ENCODE measurements at regions not wholly inside any gene's neighbourhood (a gene's known extent, or its start where the extent isn't known, plus 50 kb on each side); places are given as distances from the start of the nearest gene placed in this dataset.

- WGBS (ENCODE audit: extremely low coverage, insufficient coverage, low lambda C conversion rate) = no CpG with 5 or more reads among the region's 2 CpGs
- H3K27me3 ChIP-seq (ENCODE audit: insufficient read depth, low read length, poor library complexity) = no peaks in the 10 kb centered on the region
- no peaks in the 10 kb centered on the region for H3K79me1 ChIP-seq (ENCODE audit: low read length)
- DNase-seq = peak; percentile 14
- H3K4ac ChIP-seq (ENCODE audit: low read depth, low read length) = no peak overlapping the region
- H2BK5ac ChIP-seq (ENCODE audit: low read length) = no peak overlapping the region
- no peak overlapping the region for H2AK5ac ChIP-seq (ENCODE audit: low read length)
- no peak overlapping the region for H3K23ac ChIP-seq (ENCODE audit: low read length)
- no peaks in the 10 kb centered on the region for H3K4me1 ChIP-seq (ENCODE audit: control insufficient read depth, low read depth, low read length)
- no peak overlapping the region for H3K56ac ChIP-seq (ENCODE audit: low read length)
- H4K5ac ChIP-seq (ENCODE audit: low read length) = no peak overlapping the region
- H2BK120ac ChIP-seq (ENCODE audit: low read depth, low read length) = no peak overlapping the region
- no peak overlapping the region for H3K4me2 ChIP-seq (ENCODE audit: low read length)
- no peak overlapping the region for H3K18ac ChIP-seq (ENCODE audit: low read length)
- no peaks in the 10 kb centered on the region for H3K36me3 ChIP-seq (ENCODE audit: control insufficient read depth, insufficient read depth, low read length)
- H3K9ac ChIP-seq (ENCODE audit: low read length) = no peak overlapping the region
- no peaks in the 10 kb centered on the region for H3K79me2 ChIP-seq (ENCODE audit: control insufficient read depth, insufficient read depth, low read length)
- no peak overlapping the region for H2BK15ac ChIP-seq (replicated peaks; ENCODE audit: low read depth)
- no peak overlapping the region for H3K4me3 ChIP-seq (ENCODE audit: low read length)
- H3K27ac ChIP-seq (ENCODE audit: low read depth, low read length) = no peak overlapping the region
- H4K8ac ChIP-seq (ENCODE audit: low read depth, low read length) = no peak overlapping the region
These were observed 401.5 kb downstream of the EFNA5 start for GRCh38 chr5:107269256-107269655.

GRCh38 chr5:107268241-107268640 lies 402.5 kb downstream of the EFNA5 start:
- H3K4me1 ChIP-seq (ENCODE audit: control insufficient read depth, low read depth, low read length) = no peaks in the 10 kb centered on the region
- H3K27ac ChIP-seq (ENCODE audit: low read depth, low read length) = no peak overlapping the region
- H3K4me2 ChIP-seq (ENCODE audit: low read length) = no peak overlapping the region
- no peak overlapping the region for H2BK120ac ChIP-seq (ENCODE audit: low read depth, low read length)
- no peak for DNase-seq
- no peak overlapping the region for H3K18ac ChIP-seq (ENCODE audit: low read length)
- H3K36me3 ChIP-seq (ENCODE audit: control insufficient read depth, insufficient read depth, low read length) = no peaks in the 10 kb centered on the region
- no CpG with 5 or more reads among the region's 2 CpGs for WGBS (ENCODE audit: extremely low coverage, insufficient coverage, low lambda C conversion rate)
- no peak overlapping the region for H2AK5ac ChIP-seq (ENCODE audit: low read length)
- H3K23ac ChIP-seq (ENCODE audit: low read length) = no peak overlapping the region
- H3K4me3 ChIP-seq (ENCODE audit: low read length) = no peak overlapping the region
- H3K56ac ChIP-seq (ENCODE audit: low read length) = no peak overlapping the region
- no peaks in the 10 kb centered on the region for H3K79me2 ChIP-seq (ENCODE audit: control insufficient read depth, insufficient read depth, low read length)
- H4K5ac ChIP-seq (ENCODE audit: low read length) = no peak overlapping the region
- no peaks in the 10 kb centered on the region for H3K27me3 ChIP-seq (ENCODE audit: insufficient read depth, low read length, poor library complexity)
- no peak overlapping the region for H2BK5ac ChIP-seq (ENCODE audit: low read length)
- no peak overlapping the region for H3K4ac ChIP-seq (ENCODE audit: low read depth, low read length)
- no peaks in the 10 kb centered on the region for H3K79me1 ChIP-seq (ENCODE audit: low read length)
- H3K9ac ChIP-seq (ENCODE audit: low read length) = no peak overlapping the region
- no peak overlapping the region for H2BK15ac ChIP-seq (replicated peaks; ENCODE audit: low read depth)
- no peak overlapping the region for H4K8ac ChIP-seq (ENCODE audit: low read depth, low read length)

GRCh38 chr5:107266100-107266499 lies 404.6 kb downstream of the EFNA5 start:
- no CpG with 5 or more reads among the region's 1 CpG for WGBS (ENCODE audit: extremely low coverage, insufficient coverage, low lambda C conversion rate)
- Histone ChIP-seq H2BK120ac (ENCODE audit: low read depth, low read length) (no peak overlapping the region), H3K18ac (ENCODE audit: low read length) (no peak overlapping the region), H2BK5ac (ENCODE audit: low read length) (no peak overlapping the region), H3K27me3 (ENCODE audit: insufficient read depth, low read length, poor library complexity) (no peaks in the 10 kb centered on the region), H3K4me3 (ENCODE audit: low read length) (no peak overlapping the region), H3K23ac (ENCODE audit: low read length) (no peak overlapping the region), H4K5ac (ENCODE audit: low read length) (no peak overlapping the region), H3K79me1 (ENCODE audit: low read length) (no peaks in the 10 kb centered on the region), H3K4me2 (ENCODE audit: low read length) (no peak overlapping the region), H2BK15ac (replicated peaks; ENCODE audit: low read depth) (no peak overlapping the region), H3K56ac (ENCODE audit: low read length) (no peak overlapping the region), H3K9ac (ENCODE audit: low read length) (no peak overlapping the region), H3K27ac (ENCODE audit: low read depth, low read length) (no peak overlapping the region), H3K79me2 (ENCODE audit: control insufficient read depth, insufficient read depth, low read length) (no peaks in the 10 kb centered on the region), H4K8ac (ENCODE audit: low read depth, low read length) (no peak overlapping the region), H3K4ac (ENCODE audit: low read depth, low read length) (no peak overlapping the region), H3K4me1 (ENCODE audit: control insufficient read depth, low read depth, low read length) (no peaks in the 10 kb centered on the region), H2AK5ac (ENCODE audit: low read length) (no peak overlapping the region), H3K36me3 (ENCODE audit: control insufficient read depth, insufficient read depth, low read length) (no peaks in the 10 kb centered on the region)
- no peak for DNase-seq

- Histone ChIP-seq H3K79me2 (ENCODE audit: control insufficient read depth, insufficient read depth, low read length) (no peaks in the 10 kb centered on the region), H3K56ac (ENCODE audit: low read length) (no peak overlapping the region), H2BK5ac (ENCODE audit: low read length) (no peak overlapping the region), H2BK120ac (ENCODE audit: low read depth, low read length) (no peak overlapping the region), H2BK15ac (replicated peaks; ENCODE audit: low read depth) (no peak overlapping the region), H3K27me3 (ENCODE audit: insufficient read depth, low read length, poor library complexity) (no peaks in the 10 kb centered on the region), H4K8ac (ENCODE audit: low read depth, low read length) (no peak overlapping the region), H3K27ac (ENCODE audit: low read depth, low read length) (no peak overlapping the region), H3K79me1 (ENCODE audit: low read length) (no peaks in the 10 kb centered on the region), H3K36me3 (ENCODE audit: control insufficient read depth, insufficient read depth, low read length) (no peaks in the 10 kb centered on the region), H3K18ac (ENCODE audit: low read length) (no peak overlapping the region), H3K9ac (ENCODE audit: low read length) (no peak overlapping the region), H3K4ac (ENCODE audit: low read depth, low read length) (no peak overlapping the region), H3K4me2 (ENCODE audit: low read length) (no peak overlapping the region), H4K5ac (ENCODE audit: low read length) (no peak overlapping the region), H3K23ac (ENCODE audit: low read length) (no peak overlapping the region), H3K4me3 (ENCODE audit: low read length) (no peak overlapping the region), H3K4me1 (ENCODE audit: control insufficient read depth, low read depth, low read length) (no peaks in the 10 kb centered on the region), H2AK5ac (ENCODE audit: low read length) (no peak overlapping the region)
- no CpG with 5 or more reads among the region's 2 CpGs for WGBS (ENCODE audit: extremely low coverage, insufficient coverage, low lambda C conversion rate)
- DNase-seq = no peak
These were observed 405.5 kb downstream of the EFNA5 start for GRCh38 chr5:107265193-107265592.

GRCh38 chr5:107263387-107264018 lies 407.2 kb downstream of the EFNA5 start:
- Histone ChIP-seq H3K23ac (ENCODE audit: low read length) (no peak overlapping the region), H2BK5ac (ENCODE audit: low read length) (no peak overlapping the region), H3K18ac (ENCODE audit: low read length) (no peak overlapping the region), H3K27ac (ENCODE audit: low read depth, low read length) (no peak overlapping the region), H3K4me1 (ENCODE audit: control insufficient read depth, low read depth, low read length) (no peaks in the 10 kb centered on the region), H3K56ac (ENCODE audit: low read length) (no peak overlapping the region), H3K79me1 (ENCODE audit: low read length) (no peaks in the 10 kb centered on the region), H3K27me3 (ENCODE audit: insufficient read depth, low read length, poor library complexity) (no peaks in the 10 kb centered on the region), H4K5ac (ENCODE audit: low read length) (no peak overlapping the region), H4K8ac (ENCODE audit: low read depth, low read length) (no peak overlapping the region), H3K9ac (ENCODE audit: low read length) (no peak overlapping the region), H2BK120ac (ENCODE audit: low read depth, low read length) (no peak overlapping the region), H3K4me3 (ENCODE audit: low read length) (no peak overlapping the region), H2AK5ac (ENCODE audit: low read length) (no peak overlapping the region), H2BK15ac (replicated peaks; ENCODE audit: low read depth) (no peak overlapping the region), H3K4me2 (ENCODE audit: low read length) (no peak overlapping the region), H3K4ac (ENCODE audit: low read depth, low read length) (no peak overlapping the region), H3K36me3 (ENCODE audit: control insufficient read depth, insufficient read depth, low read length) (no peaks in the 10 kb centered on the region), H3K79me2 (ENCODE audit: control insufficient read depth, insufficient read depth, low read length) (no peaks in the 10 kb centered on the region)
- no peak for DNase-seq
- no CpG with 5 or more reads among the region's 5 CpGs for WGBS (ENCODE audit: extremely low coverage, insufficient coverage, low lambda C conversion rate)

- no peak overlapping the region for H3K56ac ChIP-seq (ENCODE audit: low read length)
- no peak overlapping the region for H2BK5ac ChIP-seq (ENCODE audit: low read length)
- no peak overlapping the region for H3K4me2 ChIP-seq (ENCODE audit: low read length)
- no peak overlapping the region for H2BK15ac ChIP-seq (replicated peaks; ENCODE audit: low read depth)
- no peak overlapping the region for H3K4me3 ChIP-seq (ENCODE audit: low read length)
- no peak overlapping the region for H3K18ac ChIP-seq (ENCODE audit: low read length)
- no peak overlapping the region for H3K4ac ChIP-seq (ENCODE audit: low read depth, low read length)
- no peak for DNase-seq
- no peaks in the 10 kb centered on the region for H3K36me3 ChIP-seq (ENCODE audit: control insufficient read depth, insufficient read depth, low read length)
- no peak overlapping the region for H2BK120ac ChIP-seq (ENCODE audit: low read depth, low read length)
- H3K4me1 ChIP-seq (ENCODE audit: control insufficient read depth, low read depth, low read length) = no peaks in the 10 kb centered on the region
- no peaks in the 10 kb centered on the region for H3K79me2 ChIP-seq (ENCODE audit: control insufficient read depth, insufficient read depth, low read length)
- no peak overlapping the region for H4K5ac ChIP-seq (ENCODE audit: low read length)
- no peaks in the 10 kb centered on the region for H3K79me1 ChIP-seq (ENCODE audit: low read length)
- no peak overlapping the region for H4K8ac ChIP-seq (ENCODE audit: low read depth, low read length)
- no peak overlapping the region for H3K27ac ChIP-seq (ENCODE audit: low read depth, low read length)
- H3K9ac ChIP-seq (ENCODE audit: low read length) = no peak overlapping the region
- no peak overlapping the region for H3K23ac ChIP-seq (ENCODE audit: low read length)
- no peak overlapping the region for H2AK5ac ChIP-seq (ENCODE audit: low read length)
- WGBS (ENCODE audit: extremely low coverage, insufficient coverage, low lambda C conversion rate) = no CpG with 5 or more reads among the region's 2 CpGs
- H3K27me3 ChIP-seq (ENCODE audit: insufficient read depth, low read length, poor library complexity) = no peaks in the 10 kb centered on the region
These were observed 412.7 kb downstream of the EFNA5 start for GRCh38 chr5:107257885-107258520.
